AG09309 (cell line): ENCODE measurements at regions not wholly inside any gene's neighbourhood (a gene's known extent, or its start where the extent isn't known, plus 50 kb on each side); places are given as distances from the start of the nearest gene placed in this dataset.

Experiments used
- DNase-seq: peaks from one replicate; pipeline ENCODE4 v3.0.0-alpha.2; 2010; ENCODE audit warnings: low read depth
- H3K4me3 ChIP-seq: 2 replicates; pipeline ENCODE4 v1.5.1; 2011; ENCODE audit warnings: mild to moderate bottlenecking, low read depth, low read length, moderate library complexity; ENCODE audit not compliant: control insufficient read depth
- TF ChIP-seq, protein P1 (sequence below): IDR thresholded peaks from 2 replicates; pipeline ENCODE4 v1.5.1; 2011; ENCODE audit warnings: mild to moderate bottlenecking, low read depth, low read length, inconsistent platforms; ENCODE audit not compliant: insufficient read depth, control insufficient read depth; ENCODE audit errors: missing control alignments

DNA sequence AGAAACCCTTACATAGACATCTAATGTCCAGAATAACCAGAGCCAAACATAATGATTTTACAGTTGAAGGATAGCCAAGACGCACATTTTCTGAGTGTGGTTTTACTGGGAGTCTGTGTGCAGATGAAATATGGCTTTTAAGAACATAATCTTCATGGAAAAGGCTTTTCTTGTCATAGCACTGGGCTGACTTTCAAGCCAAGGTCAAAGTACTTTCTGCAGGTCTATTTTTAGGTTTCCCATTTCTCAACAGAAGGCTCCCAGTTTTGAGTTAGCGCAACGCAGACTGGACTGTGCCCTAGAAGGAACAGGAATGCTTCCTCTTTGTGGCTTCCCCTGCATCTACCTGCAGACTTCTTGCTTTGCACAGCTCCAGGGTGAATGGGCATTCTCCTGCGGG lies 92.3 kb upstream of the UPP2 start:
- no peak overlapping the region for H3K4me3 ChIP-seq
- DNase-seq = no peak
- TF ChIP-seq, protein P1, sequence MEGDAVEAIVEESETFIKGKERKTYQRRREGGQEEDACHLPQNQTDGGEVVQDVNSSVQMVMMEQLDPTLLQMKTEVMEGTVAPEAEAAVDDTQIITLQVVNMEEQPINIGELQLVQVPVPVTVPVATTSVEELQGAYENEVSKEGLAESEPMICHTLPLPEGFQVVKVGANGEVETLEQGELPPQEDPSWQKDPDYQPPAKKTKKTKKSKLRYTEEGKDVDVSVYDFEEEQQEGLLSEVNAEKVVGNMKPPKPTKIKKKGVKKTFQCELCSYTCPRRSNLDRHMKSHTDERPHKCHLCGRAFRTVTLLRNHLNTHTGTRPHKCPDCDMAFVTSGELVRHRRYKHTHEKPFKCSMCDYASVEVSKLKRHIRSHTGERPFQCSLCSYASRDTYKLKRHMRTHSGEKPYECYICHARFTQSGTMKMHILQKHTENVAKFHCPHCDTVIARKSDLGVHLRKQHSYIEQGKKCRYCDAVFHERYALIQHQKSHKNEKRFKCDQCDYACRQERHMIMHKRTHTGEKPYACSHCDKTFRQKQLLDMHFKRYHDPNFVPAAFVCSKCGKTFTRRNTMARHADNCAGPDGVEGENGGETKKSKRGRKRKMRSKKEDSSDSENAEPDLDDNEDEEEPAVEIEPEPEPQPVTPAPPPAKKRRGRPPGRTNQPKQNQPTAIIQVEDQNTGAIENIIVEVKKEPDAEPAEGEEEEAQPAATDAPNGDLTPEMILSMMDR = no peak

DNA sequence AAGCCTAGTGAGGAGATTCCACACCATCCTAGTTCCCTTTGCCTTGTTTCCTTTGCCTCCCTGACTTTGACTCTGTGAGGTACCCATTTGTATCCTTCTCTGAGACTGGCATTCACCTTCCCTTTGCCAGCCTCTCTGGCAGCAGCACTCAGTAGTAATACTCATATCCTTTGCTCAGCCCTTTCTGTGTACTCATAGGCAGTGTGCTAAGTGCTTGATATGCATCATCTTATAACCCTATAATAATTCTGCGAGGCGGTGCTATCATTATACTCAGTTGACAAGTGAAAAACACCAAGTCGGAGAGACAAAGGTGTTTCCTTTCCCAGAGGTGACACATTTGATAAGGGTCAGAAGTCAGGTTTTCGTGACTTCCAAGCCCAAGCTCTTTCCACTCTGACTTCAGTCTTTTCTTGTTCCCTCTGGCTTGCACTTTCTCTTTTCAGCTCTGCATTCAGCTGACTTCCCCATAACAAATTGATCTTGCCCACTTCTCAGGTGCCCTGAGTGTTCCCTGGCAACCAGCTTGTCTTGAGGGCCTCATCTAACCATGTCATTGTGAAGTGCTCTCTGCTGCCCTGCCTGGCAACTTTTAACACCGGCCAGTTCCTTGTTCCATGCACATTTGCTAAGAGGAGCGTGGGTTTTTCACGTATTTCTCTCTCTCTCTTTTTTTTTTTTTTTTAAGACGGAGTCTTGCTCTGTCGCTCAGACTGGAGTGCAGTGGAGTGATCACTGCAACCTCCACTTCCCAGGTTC lies 94.5 kb upstream of the UPP2 start:
- no peak overlapping the region for H3K4me3 ChIP-seq
- TF ChIP-seq, protein P1 = no peak
- DNase-seq = no peak

DNA sequence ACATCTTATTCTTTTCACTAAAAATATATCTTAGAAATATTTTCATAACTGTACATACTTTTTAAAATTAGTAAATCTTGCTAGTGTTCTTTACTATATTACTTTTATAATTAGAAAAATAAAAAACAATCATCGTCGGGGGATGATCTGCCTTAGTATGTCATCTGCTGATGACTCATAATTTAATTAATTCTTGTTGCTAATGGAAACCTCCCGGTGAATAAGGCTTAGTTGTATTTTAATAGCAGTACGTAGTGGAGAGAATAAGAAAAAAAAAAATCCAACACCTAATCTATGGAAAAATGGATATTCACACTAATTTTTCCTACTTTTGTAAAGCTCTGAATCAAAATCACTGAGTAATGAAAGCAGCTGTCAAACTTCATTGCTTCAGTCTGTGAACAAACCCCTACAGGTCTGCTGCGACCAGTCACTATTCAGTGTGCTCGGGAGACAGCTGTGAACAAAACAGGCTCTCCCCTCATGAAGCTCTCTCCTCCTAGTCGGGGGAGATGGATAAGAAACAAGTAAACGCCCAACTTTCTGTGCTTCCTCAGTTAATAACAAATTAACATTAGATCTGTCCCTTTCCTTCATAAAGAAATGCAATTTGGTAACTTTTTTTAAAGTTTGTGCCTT lies 97.4 kb upstream of the UPP2 start:
- no peak overlapping the region for H3K4me3 ChIP-seq
- TF ChIP-seq, protein P1 = no peak
- no peak for DNase-seq

DNA sequence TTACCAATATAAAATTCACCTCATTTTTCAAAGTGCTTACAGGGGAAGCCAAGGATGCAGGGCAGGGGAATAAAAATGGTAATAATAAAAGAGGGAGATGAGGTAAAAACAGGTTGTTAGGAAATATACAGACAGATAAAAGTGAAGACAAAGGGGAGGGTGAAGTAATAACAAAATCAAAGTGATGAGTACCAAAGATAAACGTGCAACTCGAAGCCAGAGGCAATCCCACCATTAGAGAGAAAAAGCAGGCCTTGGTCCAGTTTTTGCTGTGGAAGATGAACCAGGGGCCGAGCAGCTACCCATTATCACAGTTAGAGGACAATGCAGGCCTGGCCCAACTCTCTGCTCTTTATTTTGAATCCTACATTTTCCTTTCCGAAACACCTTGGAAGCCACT lies 99.6 kb upstream of the UPP2 start:
- TF ChIP-seq, protein P1 = no peak
- no peak for DNase-seq
- no peak overlapping the region for H3K4me3 ChIP-seq

DNA sequence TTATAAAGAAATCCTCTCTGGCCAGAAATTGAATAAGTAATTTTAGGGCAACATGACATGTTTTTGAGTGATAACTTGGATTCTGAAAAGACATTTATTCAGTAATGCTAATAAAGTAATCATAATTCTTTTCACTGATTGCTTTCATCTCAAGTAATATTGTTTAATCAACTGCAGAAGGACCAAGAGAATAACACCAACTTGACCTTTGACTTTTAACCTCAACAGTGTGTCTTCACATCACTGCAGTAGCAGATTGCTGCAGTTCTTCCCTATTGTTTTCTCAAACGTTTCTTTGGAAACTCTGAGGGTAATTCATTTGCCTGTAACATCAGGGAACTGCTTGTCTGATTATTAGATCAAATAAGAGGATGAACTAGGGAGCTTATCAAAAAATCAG lies 104.9 kb upstream of the UPP2 start:
- H3K4me3 ChIP-seq = no peak overlapping the region
- TF ChIP-seq, protein P1 = no peak
- DNase-seq = no peak

DNA sequence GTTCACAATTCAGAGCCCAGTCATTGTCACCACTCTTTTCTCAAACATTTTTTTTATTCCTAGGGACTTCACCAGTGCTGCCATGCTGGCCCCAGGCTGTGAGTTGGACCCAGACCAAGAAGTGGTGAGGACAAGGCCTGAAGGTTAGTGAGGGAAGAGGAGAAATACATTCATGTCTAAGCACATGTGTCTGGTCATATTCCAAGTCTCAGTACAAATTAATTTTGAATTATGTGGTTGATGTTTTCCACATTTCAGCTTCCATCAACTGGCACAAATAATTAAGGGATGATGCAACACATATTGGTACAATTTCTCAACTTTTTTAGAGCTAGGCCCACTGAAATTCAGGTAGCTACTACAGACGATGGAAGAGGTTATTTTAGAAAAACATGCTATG lies 106.6 kb upstream of the UPP2 start:
- no peak for DNase-seq
- H3K4me3 ChIP-seq = no peak overlapping the region
- TF ChIP-seq, protein P1 = no peak
